ENCODE measurements at regions not wholly inside any gene's neighbourhood (a gene's known extent, or its start where the extent isn't known, plus 50 kb on each side); places are given as distances from the start of the nearest gene placed in this dataset.

DNA sequence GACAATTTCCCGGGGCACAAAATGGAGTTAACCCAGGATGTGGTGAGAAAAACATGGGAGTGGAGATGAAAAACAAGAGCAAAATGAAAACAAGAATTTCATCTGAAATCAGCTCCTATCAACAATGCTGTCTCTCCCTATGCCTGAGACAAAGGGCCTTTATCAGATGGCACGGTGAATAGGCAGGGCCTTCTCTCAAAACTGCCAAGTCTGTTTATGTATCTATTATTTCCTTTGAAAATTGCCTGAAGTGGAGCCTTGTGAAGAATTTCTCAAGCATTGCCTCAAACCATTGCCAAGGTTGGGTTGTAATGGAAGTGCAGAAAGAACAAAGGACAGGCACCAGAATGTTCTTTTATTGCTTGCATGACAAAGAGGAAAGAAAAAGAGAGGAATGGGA, 74.7 kb downstream of the BTBD3 start:
- TF ChIP-seq ATF3 (IDR thresholded peaks at IDR 0.05), result no peak
- TF ChIP-seq RXRA (IDR thresholded peaks at IDR 0.05), result no peak
- Histone ChIP-seq H3K9me3 (ENCODE audit: control insufficient read depth in 4 of 4, low read length in 3 of 4) (no peaks in the 10 kb centered on the region), H3K9ac (ENCODE audit: low read depth in 1 of 2, low read length in 2 of 2) (no peak overlapping the region), H3K4me3 (ENCODE audit: low read depth in 1 of 3, low read length in 3 of 3) (no peak overlapping the region), H3K4me1 (ENCODE audit: control insufficient read depth in 4 of 4, insufficient read depth in 4 of 4, low read length in 3 of 4) (no peaks in the 10 kb centered on the region), H3K36me3 (ENCODE audit: control insufficient read depth in 4 of 4, insufficient read depth in 3 of 4, low read depth in 1 of 4, low read length in 3 of 4) (no peaks in the 10 kb centered on the region), H3K27me3 (ENCODE audit: control insufficient read depth in 4 of 4, insufficient read depth in 4 of 4, low read length in 3 of 4) (no peaks in the 10 kb centered on the region), H3K27ac (ENCODE audit: low read depth in 1 of 2, low read length in 2 of 2) (no peak overlapping the region)
- 81% methylated on average over 2 of the region's 2 CpGs for WGBS
- DNase-seq (ENCODE audit: low spot score), result no peak

DNA sequence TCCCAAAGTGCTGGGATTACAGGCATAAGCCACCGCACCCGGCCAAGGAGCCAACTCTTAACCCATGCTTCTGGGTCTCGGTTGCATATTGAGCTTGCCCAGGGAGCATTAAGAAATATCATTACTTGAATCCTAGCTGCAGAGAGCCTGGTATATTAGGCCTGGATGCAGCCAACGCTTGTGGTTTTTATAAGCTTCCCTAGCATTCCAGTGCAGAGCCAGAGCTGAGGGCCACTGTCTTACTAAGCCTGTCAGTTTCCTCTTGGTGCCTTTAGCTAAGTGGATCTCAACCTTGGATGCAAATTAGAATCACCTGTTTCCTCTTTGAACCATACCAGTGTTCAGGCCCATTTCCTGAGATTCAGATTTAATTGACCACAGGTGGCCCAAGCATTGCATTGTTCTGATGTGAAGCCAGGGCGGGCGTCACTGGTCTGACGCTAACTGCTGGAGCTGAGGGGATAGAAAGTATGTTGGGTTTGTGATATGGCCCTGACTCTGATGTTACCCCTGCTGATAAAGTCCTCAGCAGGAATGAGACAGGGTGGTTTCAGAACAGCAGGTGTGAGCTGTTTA, 76.3 kb downstream of the BTBD3 start:
- no peak overlapping the region for H3K27ac ChIP-seq (ENCODE audit: low read depth in 1 of 2, low read length in 2 of 2)
- H3K4me3 ChIP-seq (ENCODE audit: low read depth in 1 of 3, low read length in 3 of 3), result no peak overlapping the region
- no peak for TF ChIP-seq SP1 (IDR thresholded peaks at IDR 0.05)
- no peak for TF ChIP-seq EGR1 (IDR thresholded peaks at IDR 0.05; ENCODE audit: low read depth in 2 of 2)
- TF ChIP-seq YY1 (IDR thresholded peaks at IDR 0.05), result no peak
- TF ChIP-seq FOXA1 (IDR thresholded peaks at IDR 0.05), result no peak
- no peak for TF ChIP-seq CTCF (IDR thresholded peaks at IDR 0.05; ENCODE audit: low read depth, low read length, missing input control)
- TF ChIP-seq TAF1 (conservative IDR thresholded peaks at IDR 0.05), result no peak
- TF ChIP-seq RAD21 (IDR thresholded peaks at IDR 0.05), result no peak
- no peak for TF ChIP-seq HNF4G (IDR thresholded peaks at IDR 0.05)
- TF ChIP-seq ATF3 (IDR thresholded peaks at IDR 0.05), result no peak
- TF ChIP-seq FOXA2 (IDR thresholded peaks at IDR 0.05), result no peak
- no peak for TF ChIP-seq GABPA (IDR thresholded peaks at IDR 0.05 in 1 of 2, conservative IDR thresholded peaks at IDR 0.05 in 1 of 2)
- TF ChIP-seq, protein P1, sequence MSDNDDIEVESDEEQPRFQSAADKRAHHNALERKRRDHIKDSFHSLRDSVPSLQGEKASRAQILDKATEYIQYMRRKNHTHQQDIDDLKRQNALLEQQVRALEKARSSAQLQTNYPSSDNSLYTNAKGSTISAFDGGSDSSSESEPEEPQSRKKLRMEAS (IDR thresholded peaks at IDR 0.05), result no peak
- no peak for TF ChIP-seq HNF4A (conservative IDR thresholded peaks at IDR 0.05)
- TF ChIP-seq, protein P2, sequence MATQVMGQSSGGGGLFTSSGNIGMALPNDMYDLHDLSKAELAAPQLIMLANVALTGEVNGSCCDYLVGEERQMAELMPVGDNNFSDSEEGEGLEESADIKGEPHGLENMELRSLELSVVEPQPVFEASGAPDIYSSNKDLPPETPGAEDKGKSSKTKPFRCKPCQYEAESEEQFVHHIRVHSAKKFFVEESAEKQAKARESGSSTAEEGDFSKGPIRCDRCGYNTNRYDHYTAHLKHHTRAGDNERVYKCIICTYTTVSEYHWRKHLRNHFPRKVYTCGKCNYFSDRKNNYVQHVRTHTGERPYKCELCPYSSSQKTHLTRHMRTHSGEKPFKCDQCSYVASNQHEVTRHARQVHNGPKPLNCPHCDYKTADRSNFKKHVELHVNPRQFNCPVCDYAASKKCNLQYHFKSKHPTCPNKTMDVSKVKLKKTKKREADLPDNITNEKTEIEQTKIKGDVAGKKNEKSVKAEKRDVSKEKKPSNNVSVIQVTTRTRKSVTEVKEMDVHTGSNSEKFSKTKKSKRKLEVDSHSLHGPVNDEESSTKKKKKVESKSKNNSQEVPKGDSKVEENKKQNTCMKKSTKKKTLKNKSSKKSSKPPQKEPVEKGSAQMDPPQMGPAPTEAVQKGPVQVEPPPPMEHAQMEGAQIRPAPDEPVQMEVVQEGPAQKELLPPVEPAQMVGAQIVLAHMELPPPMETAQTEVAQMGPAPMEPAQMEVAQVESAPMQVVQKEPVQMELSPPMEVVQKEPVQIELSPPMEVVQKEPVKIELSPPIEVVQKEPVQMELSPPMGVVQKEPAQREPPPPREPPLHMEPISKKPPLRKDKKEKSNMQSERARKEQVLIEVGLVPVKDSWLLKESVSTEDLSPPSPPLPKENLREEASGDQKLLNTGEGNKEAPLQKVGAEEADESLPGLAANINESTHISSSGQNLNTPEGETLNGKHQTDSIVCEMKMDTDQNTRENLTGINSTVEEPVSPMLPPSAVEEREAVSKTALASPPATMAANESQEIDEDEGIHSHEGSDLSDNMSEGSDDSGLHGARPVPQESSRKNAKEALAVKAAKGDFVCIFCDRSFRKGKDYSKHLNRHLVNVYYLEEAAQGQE (IDR thresholded peaks at IDR 0.05), result no peak
- TF ChIP-seq RXRA (IDR thresholded peaks at IDR 0.05), result no peak
- 95% methylated on average over 7 of the region's 7 CpGs for WGBS
- H3K9ac ChIP-seq (ENCODE audit: low read depth in 1 of 2, low read length in 2 of 2), result no peak overlapping the region
- no peaks in the 10 kb centered on the region for H3K9me3 ChIP-seq (ENCODE audit: control insufficient read depth in 4 of 4, low read length in 3 of 4)
- DNase-seq (ENCODE audit: low spot score), result no peak
- H3K36me3 ChIP-seq (ENCODE audit: control insufficient read depth in 4 of 4, insufficient read depth in 3 of 4, low read depth in 1 of 4, low read length in 3 of 4), result no peaks in the 10 kb centered on the region
- H3K27me3 ChIP-seq (ENCODE audit: control insufficient read depth in 4 of 4, insufficient read depth in 4 of 4, low read length in 3 of 4), result no peaks in the 10 kb centered on the region
- H3K4me1 ChIP-seq (ENCODE audit: control insufficient read depth in 4 of 4, insufficient read depth in 4 of 4, low read length in 3 of 4), result no peaks in the 10 kb centered on the region
